Loucy (cell line): ENCODE measurements at regions not wholly inside any gene's neighbourhood (a gene's known extent, or its start where the extent isn't known, plus 50 kb on each side); places are given as distances from the start of the nearest gene placed in this dataset.

Experiments used
- H2AFZ ChIP-seq: fragments of 200-600 bp; sonication (generic); 2 replicates; pipeline ENCODE4 v1.6.0; 2016; ENCODE audit warnings: antibody characterized with exemption, mild to moderate bottlenecking, low read length, moderate library complexity
- H3F3A ChIP-seq: fragments of 200-600 bp; 2 replicates; pipeline ENCODE4 v1.6.0; 2016; ENCODE audit warnings: antibody characterized with exemption, low read depth, mild to moderate bottlenecking
- H3K27me3 ChIP-seq: fragments of 200-600 bp; sonication (generic); 2 replicates; pipeline ENCODE4 v1.6.1; 2014; ENCODE audit warnings: low read length, mild to moderate bottlenecking; ENCODE audit not compliant: insufficient read depth, poor library complexity, severe bottlenecking
- H3K36me3 ChIP-seq: fragments of 200-600 bp; sonication (generic); 2 replicates; pipeline ENCODE4 v1.6.1; 2016; ENCODE audit warnings: low read length; ENCODE audit not compliant: insufficient read depth
- H3K4me1 ChIP-seq: fragments of 200-600 bp; sonication (generic); 2 replicates; pipeline ENCODE4 v1.5.1; 2014; ENCODE audit warnings: low read length, mild to moderate bottlenecking; ENCODE audit not compliant: insufficient read depth, poor library complexity, severe bottlenecking
- H3K4me2 ChIP-seq: fragments of 200-600 bp; sonication (generic); 2 replicates; pipeline ENCODE4 v1.6.0; 2014; ENCODE audit warnings: antibody characterized with exemption, low read length, low read depth, mild to moderate bottlenecking; ENCODE audit not compliant: poor library complexity, severe bottlenecking
- H3K4me3 ChIP-seq: fragments of 200-600 bp; sonication (generic); 2 replicates; pipeline ENCODE4 v1.5.1; 2014; ENCODE audit warnings: low read length, mild to moderate bottlenecking, mixed read lengths; ENCODE audit not compliant: poor library complexity, severe bottlenecking
- H3K79me2 ChIP-seq: fragments of 200-600 bp; sonication (generic); 2 replicates; pipeline ENCODE4 v1.6.1; 2014; ENCODE audit warnings: low read length; ENCODE audit not compliant: insufficient read depth
- H3K9ac ChIP-seq: fragments of 200-600 bp; sonication (generic); 2 replicates; pipeline ENCODE4 v1.6.0; 2014; ENCODE audit warnings: mild to moderate bottlenecking, low read depth, low read length, moderate library complexity; ENCODE audit not compliant: poor library complexity, severe bottlenecking
- H3K9me2 ChIP-seq: fragments of 200-600 bp; sonication (generic); replicated peaks from 2 replicates; pipeline ENCODE4 v1.6.1; 2016; ENCODE audit warnings: low read depth, low read length, mixed read lengths
- H3K9me3 ChIP-seq: fragments of 200-600 bp; sonication (generic); 2 replicates; pipeline ENCODE4 v1.6.1; 2014; ENCODE audit warnings: mild to moderate bottlenecking, antibody characterized with exemption, low read length, low read depth; ENCODE audit not compliant: insufficient read depth
- H4K20me1 ChIP-seq: fragments of 200-600 bp; sonication (generic); 2 replicates; pipeline ENCODE4 v1.6.0; 2014; ENCODE audit warnings: antibody characterized with exemption, low read length, mild to moderate bottlenecking; ENCODE audit not compliant: insufficient read depth, poor library complexity, severe bottlenecking
- CTCF ChIP-seq: fragments of 200-600 bp; sonication (generic); conservative IDR thresholded peaks from 2 replicates; pipeline ENCODE4 v1.5.1; 2014; ENCODE audit warnings: mild to moderate bottlenecking, antibody characterized with exemption, low read length
- EZH2phosphoT487 ChIP-seq: fragments of 200-600 bp; IDR thresholded peaks from 2 replicates; pipeline ENCODE4 v1.6.1; 2018; ENCODE audit warnings: antibody characterized with exemption, mild to moderate bottlenecking, moderate library complexity, borderline replicate concordance

DNA sequence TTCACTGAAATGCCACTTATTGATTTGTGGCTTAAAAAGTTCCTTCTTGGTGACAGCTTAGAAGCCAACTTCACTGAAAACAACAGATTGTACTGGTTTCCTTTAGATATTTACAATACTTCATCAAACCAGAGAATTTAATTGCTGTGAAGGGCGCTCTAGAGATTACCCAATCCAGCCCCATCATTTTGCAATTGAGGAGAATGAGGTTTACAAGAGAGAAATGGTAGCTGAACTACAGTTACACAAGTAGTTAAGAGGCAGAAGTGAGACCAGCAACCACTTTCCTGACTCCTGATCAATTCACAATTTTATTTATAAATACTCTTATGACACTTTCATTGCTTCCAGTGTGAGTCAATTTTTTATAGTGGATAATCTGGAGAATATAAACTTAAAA, 103.5 kb upstream of the APC start:
- Histone ChIP-seq H3K9me2 (no peaks in the 10 kb centered on the region), H2AFZ (no peak overlapping the region), H3K4me3 (no peak overlapping the region), H4K20me1 (no peaks in the 10 kb centered on the region), H3K27me3 (no peaks in the 10 kb centered on the region), H3K79me2 (no peaks in the 10 kb centered on the region), H3K4me1 (peaks cover 2% of the 10 kb centered on the region), H3K4me2 (no peak overlapping the region), H3K9ac (no peak overlapping the region), H3F3A (no peaks in the 10 kb centered on the region), H3K36me3 (no peaks in the 10 kb centered on the region), H3K9me3 (no peaks in the 10 kb centered on the region)
- no peak for TF ChIP-seq EZH2phosphoT487
- no peak for TF ChIP-seq CTCF

GRCh38 chr5:112634796-112635195, 102.9 kb upstream of the APC start:
- H4K20me1 ChIP-seq: no peaks in the 10 kb centered on the region
- H3F3A ChIP-seq: no peaks in the 10 kb centered on the region
- H3K9me3 ChIP-seq: no peaks in the 10 kb centered on the region
- no peaks in the 10 kb centered on the region for H3K27me3 ChIP-seq
- H3K4me1 ChIP-seq: peaks cover 2% of the 10 kb centered on the region
- no peak overlapping the region for H3K4me3 ChIP-seq
- no peaks in the 10 kb centered on the region for H3K79me2 ChIP-seq
- H3K4me2 ChIP-seq: no peak overlapping the region
- no peaks in the 10 kb centered on the region for H3K36me3 ChIP-seq
- no peaks in the 10 kb centered on the region for H3K9me2 ChIP-seq
- TF ChIP-seq EZH2phosphoT487: no peak
- no peak for TF ChIP-seq CTCF
- no peak overlapping the region for H2AFZ ChIP-seq
- H3K9ac ChIP-seq: no peak overlapping the region

- no peak overlapping the region for H3K4me3 ChIP-seq
- no peaks in the 10 kb centered on the region for H3K36me3 ChIP-seq
- no peak for TF ChIP-seq EZH2phosphoT487
- H2AFZ ChIP-seq: no peak overlapping the region
- H3K4me1 ChIP-seq: peaks cover 2% of the 10 kb centered on the region
- H3F3A ChIP-seq: no peaks in the 10 kb centered on the region
- H3K27me3 ChIP-seq: no peaks in the 10 kb centered on the region
- no peaks in the 10 kb centered on the region for H3K79me2 ChIP-seq
- H3K9me3 ChIP-seq: no peaks in the 10 kb centered on the region
- no peak overlapping the region for H3K4me2 ChIP-seq
- H3K9ac ChIP-seq: no peak overlapping the region
- H3K9me2 ChIP-seq: no peaks in the 10 kb centered on the region
- H4K20me1 ChIP-seq: no peaks in the 10 kb centered on the region
Measured at GRCh38 chr5:112635276-112635675, 102.4 kb upstream of the APC start.
